Testis (tissue), 2 donors: ENCODE measurements at regions not wholly inside any gene's neighbourhood (a gene's known extent, or its start where the extent isn't known, plus 50 kb on each side); places are given as distances from the start of the nearest gene placed in this dataset.
"Not testable (repeated sequence)": the region's sequence is repeated elsewhere in the genome, so short reads cannot be mapped to it uniquely, and the experiment has no call there.

Source experiments
- CTCF ChIP-seq, 3 experiments: fragments of 450-650 bp in 2 of 3; fragments of 200-600 bp in 1 of 3; sonication (generic) in 1 of 3; IDR thresholded peaks; one replicate each; pipeline ENCODE4 v1.5.1; 2016 to 2019; ENCODE audit warnings: antibody characterized with exemption in 3 of 3, mild to moderate bottlenecking in 2 of 3, moderate library complexity in 1 of 3
- POLR2A ChIP-seq: fragments of 450-650 bp; IDR thresholded peaks from one replicate; pipeline ENCODE4 v1.6.1; 2017; ENCODE audit warnings: antibody characterized with exemption, mild to moderate bottlenecking, moderate library complexity

GRCh38 chr17:26940587-26940986, 353.3 kb upstream of the WSB1 start:
- TF ChIP-seq POLR2A; CTCF (IDR thresholded peaks at IDR 0.05): not testable (repeated sequence)
